ENCODE measurements at regions not wholly inside any gene's neighbourhood (a gene's known extent, or its start where the extent isn't known, plus 50 kb on each side); places are given as distances from the start of the nearest gene placed in this dataset.
"Not testable (repeated sequence)": the region's sequence is repeated elsewhere in the genome, so short reads cannot be mapped to it uniquely, and the experiment has no call there.

DNA sequence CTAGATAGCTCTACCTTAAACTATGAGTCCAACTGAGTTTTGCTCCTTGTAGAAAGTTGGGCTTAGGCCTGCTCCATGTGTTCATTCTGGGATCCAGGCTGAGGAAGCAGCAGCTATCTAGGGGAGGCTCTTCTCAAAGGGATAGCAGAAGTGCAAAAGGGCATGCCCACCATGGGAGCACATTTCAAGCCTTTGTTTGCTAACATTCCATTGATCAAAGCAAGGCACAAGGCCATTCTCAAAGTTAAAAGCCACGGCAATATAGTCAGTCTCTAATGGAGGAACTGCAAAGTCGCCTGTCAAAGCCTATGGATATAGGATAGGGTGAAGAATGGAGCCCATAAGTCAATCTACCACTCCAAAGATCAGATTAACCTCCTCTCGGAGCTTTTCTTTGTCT, 488.1 kb upstream of the ARX start:
- no peak for DNase-seq

DNA sequence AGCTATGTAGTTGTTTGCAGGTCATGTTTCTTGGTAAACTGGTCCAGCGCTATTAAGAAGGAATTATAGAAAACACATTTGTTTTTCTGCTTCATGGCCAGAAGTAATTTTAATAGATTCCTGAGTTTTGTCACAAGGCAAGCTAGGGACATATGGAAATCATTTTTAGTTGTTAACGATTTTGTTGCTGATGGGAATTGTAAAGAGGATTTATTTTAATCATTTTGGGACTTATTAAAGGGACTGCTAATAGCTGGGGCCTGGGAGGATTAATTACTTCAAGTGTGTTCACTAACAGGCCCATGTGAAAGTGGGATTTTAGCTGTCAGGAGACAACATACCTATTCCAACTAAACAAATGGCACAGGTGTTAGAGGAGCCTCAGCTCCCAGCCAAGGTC, 492.0 kb upstream of the ARX start:
- no peak for DNase-seq

DNA sequence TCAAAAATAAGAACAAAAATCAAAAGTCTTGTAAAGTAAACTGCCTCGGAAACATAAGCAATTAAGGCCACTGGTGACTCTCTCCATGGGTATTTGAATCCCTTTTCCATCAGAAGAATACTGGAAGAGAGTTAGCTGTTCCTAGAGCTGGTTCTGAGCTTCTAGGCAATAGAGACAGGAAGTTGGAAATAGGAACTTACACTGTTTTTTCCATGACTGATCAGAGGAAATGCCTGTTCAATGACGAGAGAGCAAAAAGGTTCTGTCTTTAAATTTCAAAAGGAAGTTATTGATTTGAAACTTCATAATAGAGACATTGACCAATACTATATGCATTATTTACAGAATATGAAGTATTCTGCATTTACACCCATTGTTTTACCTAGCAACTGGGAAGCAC, 503.5 kb upstream of the ARX start:
- DNase-seq, result no peak

DNA sequence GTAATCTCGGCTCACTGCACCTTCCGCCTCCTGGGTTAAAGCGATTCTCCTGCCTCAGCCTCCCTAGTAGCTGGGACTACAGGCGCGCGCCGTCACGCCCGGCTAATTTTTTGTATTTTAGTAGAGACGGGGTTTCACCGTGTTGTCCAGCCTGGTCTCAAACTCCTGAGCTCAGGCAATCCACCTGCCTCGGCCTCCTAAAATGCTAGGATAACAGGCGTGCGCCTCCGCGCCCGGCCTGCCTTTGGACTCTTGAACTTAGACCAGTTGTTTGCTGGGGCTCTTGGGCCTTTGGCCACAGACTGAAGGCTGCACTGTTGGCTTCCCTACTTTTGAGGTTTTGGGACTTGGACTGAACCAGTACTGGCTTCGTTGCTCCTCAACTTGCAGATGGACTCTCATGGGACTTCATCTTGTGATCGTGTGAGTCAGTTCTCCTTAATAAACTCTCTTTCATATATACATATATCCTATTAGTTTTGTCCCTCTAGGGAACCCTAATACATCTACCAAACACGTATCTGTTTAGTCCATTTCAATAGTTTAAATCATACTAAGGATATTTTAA, 506.8 kb upstream of the ARX start:
- DNase-seq, result not testable (repeated sequence)

DNA sequence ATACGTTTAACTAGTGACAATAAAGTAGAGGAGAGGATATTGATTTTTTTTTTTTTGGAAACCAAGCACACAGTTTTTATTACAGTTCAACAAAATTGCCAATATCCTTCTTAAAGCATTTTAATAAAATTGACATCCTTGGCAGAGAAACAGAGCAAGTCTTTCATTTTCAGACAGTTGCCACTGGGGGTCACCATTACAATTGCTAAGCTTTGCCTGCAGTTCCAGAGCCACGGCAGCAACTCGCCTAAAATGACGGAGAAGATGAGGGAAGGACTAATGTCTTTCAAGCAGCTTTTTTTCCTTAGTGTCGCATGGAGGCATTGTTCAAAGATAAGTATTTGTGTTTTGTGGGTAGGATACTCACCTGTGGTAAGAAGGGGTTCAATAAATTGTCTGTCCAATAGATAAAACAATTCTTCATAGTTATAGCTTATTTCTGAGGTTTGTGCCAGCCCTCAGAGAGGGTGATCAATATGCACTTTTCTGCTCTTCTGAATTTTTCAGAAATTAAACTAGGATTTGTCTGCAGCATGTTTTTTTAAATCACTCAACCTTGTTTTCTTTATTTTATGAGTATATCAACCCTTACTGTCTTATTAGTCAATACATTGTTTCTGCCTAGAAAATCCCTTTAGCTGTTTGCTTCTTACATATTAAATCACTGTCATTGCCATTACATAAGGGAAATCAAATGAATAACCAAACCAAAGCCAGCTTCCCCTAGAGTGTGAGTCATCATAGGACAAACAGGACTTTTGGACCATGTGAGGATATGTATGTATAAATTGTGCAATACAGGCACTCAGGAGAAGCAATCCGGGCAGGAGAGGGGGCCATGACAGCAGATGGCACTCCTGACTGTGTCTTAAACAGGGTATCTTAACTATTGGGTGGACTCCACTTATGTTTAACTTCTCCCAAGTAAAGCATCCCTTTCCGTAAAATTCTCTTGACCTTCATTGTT, 508.1 kb upstream of the ARX start:
- DNase-seq, result peak; percentile 11

DNA sequence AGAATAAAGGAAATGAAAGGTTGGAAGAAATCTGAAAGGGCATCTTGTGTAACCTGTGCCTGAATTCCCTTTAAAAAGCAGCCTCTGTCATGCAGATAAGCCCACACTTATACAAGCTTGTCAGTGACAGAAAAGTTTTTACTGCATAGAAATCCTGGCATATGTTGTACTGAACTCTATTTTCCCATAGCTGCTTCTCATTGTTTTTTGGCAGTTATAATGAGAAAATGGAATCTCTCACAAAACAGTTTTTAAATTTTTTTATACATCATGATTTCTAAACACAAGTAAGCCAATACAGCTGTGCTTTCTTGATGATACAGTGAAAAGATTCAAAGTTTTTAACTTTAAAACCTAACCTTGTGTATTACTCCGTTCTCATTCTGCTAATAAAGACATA, 511.4 kb upstream of the ARX start:
- no peak for DNase-seq

DNA sequence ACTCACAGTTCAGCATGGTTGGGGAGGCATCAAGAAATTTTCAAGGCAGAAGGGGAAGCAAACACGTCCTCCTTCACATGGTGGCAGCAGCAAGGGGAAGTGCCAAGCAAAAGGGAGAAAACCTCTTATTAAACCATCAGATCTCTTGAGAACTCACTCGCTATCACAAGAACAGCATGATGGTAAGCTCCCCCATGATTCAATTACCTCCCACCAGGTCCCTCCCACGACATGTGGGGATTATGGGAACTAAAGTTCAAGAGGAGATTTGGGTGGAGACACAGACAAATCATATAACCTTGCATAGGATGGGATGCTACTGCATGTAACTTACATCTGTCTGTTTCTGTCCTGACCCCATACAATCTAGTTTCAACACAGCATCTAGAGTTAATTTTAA, 511.8 kb upstream of the ARX start:
- DNase-seq, result no peak

DNA sequence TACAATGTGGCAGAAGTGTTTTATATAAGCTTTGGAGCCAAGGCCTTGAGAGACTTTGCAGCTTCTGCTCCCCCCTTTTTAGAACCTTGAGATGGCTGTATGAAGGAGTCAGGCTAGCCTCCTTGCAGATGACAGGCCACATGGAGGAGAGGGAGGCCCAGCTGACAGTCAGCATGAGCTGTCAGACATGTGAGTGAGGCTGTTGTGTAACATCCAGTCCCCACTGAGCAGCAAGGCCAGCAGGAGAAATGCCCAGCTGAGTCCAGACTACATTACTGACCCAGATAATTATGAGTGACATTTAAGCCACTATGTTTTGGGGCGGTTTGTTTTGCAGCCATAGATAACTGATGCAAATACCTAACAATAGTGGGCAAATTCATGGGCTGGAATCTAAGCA, 515.3 kb upstream of the ARX start:
- DNase-seq, result no peak

DNA sequence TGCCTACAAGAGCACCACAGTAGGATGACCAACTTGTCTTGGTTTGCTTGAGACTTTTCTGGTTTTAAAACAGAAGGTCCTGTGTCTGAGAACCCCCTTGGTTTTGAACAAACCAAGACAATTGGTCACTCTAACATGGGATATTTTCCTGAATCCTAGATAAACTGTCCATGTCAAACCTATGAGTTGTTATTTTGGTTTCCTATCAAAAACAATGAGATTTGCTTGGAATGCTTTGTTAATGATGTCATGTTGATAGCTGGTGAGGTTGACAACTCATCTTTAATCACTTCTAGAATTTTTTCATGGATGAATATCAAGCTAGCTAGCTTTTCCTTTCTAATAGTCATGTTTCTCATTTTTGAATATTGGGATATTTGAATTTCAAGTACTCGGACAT, 518.3 kb upstream of the ARX start:
- DNase-seq, result no peak

DNA sequence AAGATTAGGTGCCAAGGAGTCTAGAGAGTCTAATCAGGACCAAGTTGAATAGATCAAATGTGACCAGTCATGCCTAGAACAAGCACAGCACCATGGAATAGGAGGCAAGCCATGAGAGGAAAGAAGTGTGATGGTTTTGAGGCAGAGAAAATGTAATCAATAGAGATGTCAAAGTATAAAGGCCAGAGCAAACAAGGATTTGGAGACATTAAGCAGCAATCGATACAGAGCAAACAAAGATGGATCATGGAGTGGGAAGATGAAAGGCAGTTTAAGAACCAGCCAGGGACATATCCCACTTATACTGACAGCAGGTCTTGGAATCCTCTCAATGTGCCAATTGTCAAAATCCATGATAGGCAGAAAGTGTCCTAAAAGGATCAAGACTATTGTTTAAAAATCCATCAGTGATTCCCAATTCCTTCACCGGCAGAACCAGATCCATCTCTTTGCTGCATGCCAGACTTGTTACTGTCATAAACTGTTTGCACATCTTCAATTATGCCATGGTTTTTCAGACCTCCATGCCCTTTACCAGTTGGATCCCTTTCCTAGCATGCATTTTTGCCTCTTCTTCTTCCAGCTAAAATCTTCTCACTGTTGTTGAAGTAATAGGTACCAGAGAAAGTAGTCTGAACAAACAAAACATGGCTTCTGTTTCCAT, 520.7 kb upstream of the ARX start:
- DNase-seq, result peak; percentile 2

DNA sequence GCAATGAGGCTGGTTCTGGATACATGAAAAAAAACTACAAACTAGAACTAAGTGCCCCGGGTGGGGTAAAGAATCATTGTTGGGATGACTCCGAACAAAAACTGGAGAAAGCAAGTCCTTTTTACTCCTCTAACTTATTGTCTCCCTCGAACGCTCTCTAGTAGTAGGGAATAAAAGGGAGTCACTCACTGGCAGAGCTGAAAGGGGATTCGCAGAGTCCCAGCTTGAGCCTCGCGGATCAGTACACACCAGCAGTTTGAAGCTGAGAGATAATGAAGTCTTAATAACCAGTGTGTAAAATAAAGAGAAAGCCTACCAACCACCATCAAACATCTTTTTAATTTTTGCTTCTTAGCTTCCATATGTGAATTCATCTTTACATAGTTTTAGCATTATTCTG, 521.9 kb upstream of the ARX start:
- no peak for DNase-seq

DNA sequence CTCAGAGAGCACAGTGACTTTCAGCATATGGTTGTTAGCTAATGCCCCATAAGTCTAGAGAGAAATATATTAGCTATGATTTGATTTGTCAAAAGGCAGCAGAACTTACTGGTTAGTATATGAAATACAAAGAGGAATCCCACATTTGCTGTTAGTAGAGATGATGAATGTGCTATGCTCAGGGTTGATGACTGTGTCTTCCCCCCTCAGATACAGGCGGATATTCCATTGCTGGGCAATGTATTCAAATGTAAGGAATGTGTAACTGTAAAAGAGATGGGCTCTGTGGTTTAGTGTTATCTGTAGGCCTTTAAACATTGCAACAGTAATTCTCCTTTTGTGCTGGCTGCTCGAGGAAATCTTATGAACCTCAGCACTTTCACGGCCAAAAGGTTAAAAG, 528.9 kb upstream of the ARX start:
- DNase-seq, result no peak

DNA sequence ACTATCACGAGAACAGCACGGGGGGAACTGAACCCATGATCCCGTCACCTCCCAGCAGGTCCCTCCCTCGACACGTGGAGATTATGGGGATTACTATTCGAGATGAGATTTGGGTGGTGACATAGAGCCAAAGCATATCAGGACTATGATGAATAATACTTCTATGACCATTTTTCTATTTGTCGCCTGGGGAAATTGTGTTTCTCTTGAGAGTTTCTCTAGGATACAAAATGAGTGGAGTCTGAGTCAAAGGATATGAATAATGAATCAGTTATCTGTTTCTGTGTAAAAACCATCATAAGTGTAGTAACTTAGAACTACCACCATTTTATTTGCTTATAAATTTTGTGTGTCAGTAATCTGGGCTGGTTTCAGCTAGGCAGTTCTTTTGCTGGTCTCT, 533.0 kb upstream of the ARX start:
- DNase-seq, result no peak

DNA sequence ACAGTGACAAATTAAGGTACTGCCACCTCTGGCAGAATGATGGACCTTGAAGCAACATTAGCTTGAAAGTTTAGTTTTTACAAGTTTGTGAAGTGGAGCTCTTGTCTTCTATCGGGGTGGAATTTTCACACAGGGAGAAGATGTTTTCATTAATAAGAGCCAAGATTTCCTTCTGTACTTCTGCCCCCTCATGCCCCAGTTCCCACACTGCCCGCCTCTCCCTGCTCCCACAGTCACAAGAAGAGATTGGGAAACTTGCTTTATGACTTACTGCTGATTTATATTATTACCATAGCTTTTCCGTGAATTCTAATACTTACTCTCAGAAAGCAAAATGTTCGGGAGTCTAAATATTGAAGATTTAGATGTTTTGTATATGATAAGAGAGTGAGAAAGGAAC, 539.8 kb upstream of the ARX start:
- DNase-seq, result no peak

DNA sequence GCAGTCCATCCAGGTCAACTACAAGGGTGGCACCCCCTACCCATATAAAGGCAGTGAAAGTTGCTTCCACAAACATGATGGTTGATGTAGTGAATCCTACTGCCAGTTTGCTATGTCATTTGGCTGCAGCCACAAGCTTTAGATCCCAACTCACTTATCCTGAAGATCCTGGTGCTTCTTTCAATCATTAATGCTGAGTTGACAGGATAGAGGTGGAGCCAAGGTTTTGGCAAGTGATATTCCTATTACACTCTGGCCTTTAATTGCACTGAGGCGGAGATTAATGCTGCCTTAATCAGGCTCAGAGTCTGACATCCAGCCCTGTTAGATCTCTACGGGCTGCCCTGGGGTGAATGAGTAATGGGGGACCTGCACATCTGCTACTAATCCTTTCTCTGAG, 542.4 kb upstream of the ARX start:
- DNase-seq, result no peak

DNA sequence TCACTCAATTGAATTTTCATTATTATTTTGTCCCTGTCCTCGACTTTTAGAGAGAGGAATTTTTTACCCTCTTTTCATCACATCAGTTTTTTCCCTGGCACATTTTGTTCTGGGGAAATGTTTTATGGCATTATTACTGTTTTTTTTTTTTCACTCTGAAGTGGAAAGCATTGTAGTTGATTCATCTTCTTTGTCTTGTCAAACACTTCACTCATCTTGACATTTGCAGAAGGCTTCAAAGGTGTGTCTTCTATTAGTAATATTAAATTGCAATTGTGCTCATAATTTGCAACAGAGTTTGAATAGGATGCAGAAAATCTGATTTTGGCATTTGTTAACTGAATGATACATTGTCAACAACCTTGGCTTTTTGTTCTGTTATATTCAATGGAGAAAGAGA, 545.4 kb upstream of the ARX start:
- DNase-seq, result no peak

DNA sequence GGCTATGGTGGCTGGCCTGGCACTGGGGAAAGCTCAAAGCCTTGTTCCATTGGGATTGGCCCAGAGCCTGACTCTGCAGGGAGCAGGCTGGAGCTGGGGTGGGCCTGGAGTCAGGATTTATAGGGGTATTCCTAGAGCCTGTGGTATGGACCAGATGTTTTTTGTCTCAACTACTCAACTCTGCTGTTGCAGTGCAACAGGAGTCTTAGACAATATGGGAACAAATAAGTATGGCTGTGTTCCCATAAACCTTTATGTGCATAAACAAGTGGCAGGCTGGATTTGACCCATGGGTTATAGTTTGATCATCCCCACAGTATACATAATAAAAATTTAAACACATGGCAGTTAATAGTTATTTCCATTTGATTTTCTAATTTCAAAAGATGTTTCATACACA, 557.9 kb upstream of the ARX start:
- no peak for DNase-seq

DNA sequence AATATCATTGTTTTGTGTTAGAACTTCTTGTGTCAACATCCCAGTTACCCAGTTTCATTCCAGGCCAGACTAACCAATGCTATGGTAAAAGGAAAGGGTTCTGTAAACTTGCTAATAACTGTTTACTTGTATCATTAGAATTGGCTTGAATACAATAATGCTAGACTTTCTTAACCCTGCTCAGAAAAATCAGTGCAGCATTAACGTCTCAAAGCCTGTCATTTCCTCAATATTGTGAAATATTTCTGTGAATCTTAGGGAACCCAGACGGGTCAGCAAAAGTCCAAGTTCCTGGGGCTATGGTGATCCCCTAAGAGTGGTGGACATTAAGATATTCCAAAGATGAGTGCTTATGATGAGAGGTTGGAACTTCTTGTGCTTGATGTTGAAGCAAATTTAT, 541.2 kb upstream of the MAGEB18 start:
- no peak for DNase-seq

DNA sequence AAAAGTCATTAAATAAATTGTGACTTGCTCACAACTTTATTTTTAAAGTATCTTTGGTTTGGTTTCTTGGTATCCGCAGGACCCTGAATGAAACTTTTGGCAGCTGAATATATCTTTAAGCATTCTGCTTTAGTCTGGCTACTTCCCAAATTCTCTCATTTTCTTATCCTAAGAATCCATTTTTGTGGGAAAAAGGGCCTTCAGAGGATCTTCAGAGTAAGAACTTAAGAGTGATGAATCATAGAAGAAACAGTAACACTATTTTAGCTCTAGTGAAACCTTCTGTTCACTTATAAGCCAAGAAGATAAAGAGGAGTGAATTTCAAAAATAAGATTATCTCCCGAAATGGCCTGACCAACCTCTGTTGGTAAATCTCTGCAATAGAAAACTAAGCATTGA, 540.6 kb upstream of the MAGEB18 start:
- DNase-seq, result no peak

DNA sequence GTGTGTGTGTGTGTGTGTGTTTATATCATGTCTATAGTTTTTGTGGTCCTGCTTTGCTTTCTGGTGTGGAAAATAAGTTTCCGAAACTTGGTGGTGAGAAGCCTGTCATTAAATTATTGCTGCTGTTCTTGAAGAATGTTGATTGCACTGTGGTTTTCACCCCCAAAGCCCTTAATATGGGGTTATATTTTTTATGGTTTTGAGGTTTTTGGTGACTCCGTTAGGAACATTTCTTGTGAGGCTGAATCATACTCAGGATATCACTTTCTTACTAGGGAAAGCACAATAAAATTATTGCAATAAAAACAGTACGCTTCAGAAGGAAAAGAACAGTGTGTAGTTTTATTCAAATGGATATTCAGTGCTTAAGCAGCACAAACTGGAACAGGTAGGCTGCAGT, 539.1 kb upstream of the MAGEB18 start:
- no peak for DNase-seq

DNA sequence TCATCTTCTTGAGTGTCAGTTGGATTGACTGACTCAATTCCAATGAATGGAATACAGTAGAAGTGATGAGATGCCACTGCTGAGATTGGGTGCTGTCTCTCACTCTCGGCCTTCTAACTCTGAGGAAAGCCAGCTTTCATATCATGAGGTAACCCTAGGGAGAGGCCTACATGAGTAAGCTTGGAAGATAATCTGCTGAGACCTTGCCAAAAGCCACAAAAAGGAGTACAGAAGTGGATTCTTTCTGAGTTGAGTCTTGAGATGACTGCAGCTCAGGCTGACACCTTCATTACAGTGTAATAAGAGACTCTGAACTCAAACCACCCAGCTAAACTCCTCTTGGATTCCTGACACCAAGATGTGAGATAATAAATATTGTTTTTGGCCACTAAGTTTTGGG, 537.4 kb upstream of the MAGEB18 start:
- DNase-seq, result no peak

DNA sequence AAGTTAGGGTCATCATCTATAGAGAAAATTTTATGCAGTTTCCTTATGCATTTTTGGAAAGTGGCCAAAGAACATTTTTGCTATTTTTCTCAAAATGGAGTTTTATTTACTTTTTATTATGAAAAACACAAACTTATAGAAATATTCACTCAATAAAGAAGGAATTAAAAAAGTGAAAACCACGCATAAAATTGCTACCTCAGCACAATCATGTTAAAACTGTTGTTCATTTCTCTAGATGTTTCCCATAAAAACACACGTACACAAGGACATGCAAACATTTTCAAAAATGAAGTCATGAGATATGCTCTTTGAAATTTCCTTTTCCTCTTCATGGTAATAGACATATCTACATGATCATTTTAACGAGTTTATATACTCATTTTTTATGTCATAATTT, 536.8 kb upstream of the MAGEB18 start:
- no peak for DNase-seq

DNA sequence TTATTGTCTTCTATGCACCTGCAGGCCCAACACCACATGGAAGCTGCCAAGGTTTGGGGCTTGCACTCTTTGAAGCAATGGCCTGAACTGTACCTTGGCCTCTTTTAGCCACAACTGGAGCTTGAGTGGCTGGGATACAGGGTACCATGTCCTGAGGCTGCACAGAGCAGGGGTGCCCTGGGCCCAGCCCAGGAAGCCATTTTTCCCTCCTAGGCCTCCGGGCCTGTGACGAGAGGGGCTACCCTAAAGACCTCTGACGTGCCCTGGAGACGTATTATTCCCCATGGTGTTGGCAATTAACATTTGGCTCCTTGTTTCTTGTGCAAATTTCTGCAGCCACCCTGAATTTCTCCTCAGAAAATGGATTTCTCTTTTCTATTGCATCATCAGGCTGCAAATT, 519.9 kb upstream of the MAGEB18 start:
- no peak for DNase-seq

DNA sequence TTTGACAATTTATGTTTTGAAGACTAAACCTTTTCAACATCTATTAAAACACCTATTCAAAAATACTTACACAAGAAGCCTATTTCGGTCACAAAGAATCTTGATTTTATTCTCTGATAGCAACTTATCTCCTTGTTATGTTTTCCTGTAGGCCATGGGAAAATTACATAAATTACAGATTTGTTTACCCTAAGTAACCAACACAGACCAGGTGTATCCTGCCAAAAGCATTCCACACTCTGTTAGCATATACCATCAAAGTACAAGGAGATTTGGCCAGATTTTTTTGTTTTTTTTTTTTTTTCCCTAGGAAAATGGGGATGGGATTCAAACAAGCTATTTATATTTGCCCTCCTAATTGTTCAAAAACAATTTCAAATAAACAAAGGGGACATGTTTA, 497.9 kb upstream of the MAGEB18 start:
- no peak for DNase-seq
